Skin of body (tissue), 1 donor: ENCODE measurements at regions not wholly inside any gene's neighbourhood (a gene's known extent, or its start where the extent isn't known, plus 50 kb on each side); places are given as distances from the start of the nearest gene placed in this dataset.
"Not testable (repeated sequence)": the region's sequence is repeated elsewhere in the genome, so short reads cannot be mapped to it uniquely, and the experiment has no call there.

Source experiments
- DNase-seq: peaks from one replicate; lab custom pipeline; 2025; lab: John Stamatoyannopoulos, UW

- DNase-seq = no peak
Observed at GRCh38 chr2:237195396-237196120, 109.9 kb downstream of the COPS8 start.

GRCh38 chr2:237196409-237196808 is 110.7 kb downstream of the COPS8 start:
- no peak for DNase-seq

GRCh38 chr2:237196866-237197618 is 111.4 kb downstream of the COPS8 start:
- no peak for DNase-seq

GRCh38 chr2:237198164-237198855 is 112.6 kb downstream of the COPS8 start:
- peak; percentile 21 for DNase-seq

- no peak for DNase-seq
Observed at GRCh38 chr2:237199082-237199481, 113.4 kb downstream of the COPS8 start.

DNA sequence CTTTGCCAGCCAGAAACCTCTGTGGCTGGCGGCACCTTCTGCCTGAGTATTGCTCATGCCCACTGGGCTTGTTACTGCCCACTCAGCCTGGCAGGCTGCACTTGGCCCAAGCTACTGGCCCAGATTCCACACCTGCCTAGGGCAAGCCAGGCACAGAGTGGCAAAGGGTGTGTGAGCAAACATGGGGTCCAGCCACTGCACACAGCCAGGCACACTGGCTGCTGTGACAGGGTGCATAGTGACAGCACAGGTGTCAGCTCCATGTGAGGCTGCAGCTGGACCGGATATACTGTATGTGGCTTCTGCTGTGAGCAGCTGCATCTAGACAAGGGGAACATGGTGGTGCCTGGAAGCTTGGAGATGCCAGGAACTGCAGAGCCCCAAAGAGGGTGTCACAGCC is 113.9 kb downstream of the COPS8 start:
- DNase-seq = no peak

DNA sequence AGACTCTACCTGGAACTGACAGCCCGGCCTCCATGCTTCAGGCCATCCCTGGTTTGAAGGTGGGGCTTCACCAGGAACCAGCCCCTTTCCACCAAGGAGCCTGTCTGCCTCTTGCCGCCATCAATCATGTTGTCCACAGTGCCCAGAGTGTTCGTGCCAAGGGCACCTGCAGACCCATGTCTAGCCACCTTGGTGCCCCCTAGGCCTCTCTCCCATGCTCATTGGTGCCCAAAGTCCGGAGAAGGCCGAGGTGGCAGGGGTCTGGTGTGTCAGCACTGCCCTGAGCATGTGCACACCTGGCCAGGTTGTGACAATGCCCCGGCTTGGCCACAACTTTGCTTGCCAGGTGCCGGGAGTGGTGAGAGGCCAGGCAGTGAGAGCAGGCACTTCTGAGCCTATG is 114.8 kb downstream of the COPS8 start:
- DNase-seq = no peak

DNA sequence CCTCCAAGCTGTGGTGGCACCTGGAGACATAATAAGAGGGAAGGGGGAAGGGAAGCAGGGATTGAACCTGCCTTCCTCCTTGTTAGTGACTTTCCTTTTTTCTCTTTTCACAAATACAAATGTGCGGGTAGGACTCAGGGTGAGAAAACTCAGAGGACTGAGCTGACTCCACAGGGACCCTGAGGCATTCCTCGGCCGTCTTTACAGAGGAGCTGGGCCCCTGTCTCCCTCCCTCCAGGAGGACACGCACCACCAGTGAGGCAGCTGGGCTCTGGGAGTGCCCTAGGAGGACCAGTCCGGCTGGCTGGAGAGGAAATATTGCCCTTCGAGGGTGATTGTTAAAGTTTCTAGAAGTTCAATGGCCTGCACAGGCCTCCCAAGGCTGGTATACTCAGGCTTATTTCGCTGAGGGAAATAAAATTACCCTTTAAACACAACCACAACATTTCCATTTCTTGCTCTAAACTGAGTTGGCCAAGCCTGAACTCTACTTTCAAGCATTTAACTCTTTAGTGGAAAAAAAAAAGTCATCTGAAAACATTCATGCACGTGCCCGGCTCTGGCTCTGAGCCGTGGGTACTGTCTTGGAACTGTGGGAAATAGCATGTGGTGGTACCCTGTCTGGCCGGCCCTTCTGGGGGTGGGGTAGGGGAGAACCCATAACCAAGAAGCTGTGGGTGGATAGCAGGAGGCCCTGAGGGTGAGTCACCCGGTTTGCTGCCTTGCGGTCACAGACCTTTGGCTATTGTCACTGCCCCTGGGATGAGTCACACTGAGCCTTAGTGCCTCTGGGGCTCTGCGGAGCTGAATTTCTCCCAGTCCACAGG is 116.0 kb downstream of the COPS8 start:
- no peak for DNase-seq

- DNase-seq = no peak
Observed at GRCh38 chr2:237202288-237203030, 116.8 kb downstream of the COPS8 start.

DNA sequence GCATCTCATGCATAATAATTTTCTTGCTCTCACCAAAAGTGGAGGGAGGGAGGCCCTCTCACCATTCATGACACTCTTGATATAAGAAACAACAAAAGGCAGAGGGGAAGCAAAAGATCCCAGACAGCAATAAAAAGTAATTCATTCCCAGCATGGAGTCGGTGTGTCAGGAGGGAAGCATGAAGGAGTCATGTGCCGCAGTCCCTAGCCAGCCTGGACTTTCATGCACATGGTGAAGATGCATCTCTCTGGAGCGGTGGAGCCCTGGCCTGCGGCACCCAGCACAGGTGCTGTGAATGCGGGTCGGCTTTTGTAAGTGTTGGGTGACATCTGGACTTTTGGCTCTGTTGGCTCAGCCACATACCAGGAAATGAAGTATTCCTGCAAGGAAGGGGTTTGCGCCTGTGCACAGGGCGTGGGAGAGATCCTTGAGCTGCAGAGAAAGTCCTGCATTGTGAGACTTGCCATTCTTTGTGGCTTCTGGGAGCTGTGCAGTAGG is 119.4 kb downstream of the COPS8 start:
- no peak for DNase-seq

DNA sequence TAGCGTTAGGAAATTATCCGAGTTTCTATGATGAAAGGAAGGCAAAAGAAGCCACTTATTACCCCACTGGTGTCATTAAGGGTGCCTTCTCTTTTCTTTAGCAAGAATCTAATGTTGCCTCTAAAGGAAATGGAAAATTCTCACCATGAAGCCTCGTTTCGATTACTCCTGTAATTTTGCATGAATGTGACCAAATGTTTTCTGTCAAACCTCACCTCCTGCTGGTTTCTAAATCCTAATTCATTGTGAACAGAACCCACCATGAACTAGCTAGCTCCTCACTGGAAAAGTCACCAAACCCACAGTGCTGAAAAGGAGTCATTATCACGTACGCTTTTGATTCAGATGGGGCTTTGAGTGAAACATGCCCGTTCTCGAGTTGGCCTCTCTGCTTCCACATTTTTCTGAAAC is 119.9 kb downstream of the COPS8 start:
- DNase-seq = no peak

GRCh38 chr2:237207646-237208045 is 122.0 kb downstream of the COPS8 start:
- DNase-seq = peak; percentile 47

DNA sequence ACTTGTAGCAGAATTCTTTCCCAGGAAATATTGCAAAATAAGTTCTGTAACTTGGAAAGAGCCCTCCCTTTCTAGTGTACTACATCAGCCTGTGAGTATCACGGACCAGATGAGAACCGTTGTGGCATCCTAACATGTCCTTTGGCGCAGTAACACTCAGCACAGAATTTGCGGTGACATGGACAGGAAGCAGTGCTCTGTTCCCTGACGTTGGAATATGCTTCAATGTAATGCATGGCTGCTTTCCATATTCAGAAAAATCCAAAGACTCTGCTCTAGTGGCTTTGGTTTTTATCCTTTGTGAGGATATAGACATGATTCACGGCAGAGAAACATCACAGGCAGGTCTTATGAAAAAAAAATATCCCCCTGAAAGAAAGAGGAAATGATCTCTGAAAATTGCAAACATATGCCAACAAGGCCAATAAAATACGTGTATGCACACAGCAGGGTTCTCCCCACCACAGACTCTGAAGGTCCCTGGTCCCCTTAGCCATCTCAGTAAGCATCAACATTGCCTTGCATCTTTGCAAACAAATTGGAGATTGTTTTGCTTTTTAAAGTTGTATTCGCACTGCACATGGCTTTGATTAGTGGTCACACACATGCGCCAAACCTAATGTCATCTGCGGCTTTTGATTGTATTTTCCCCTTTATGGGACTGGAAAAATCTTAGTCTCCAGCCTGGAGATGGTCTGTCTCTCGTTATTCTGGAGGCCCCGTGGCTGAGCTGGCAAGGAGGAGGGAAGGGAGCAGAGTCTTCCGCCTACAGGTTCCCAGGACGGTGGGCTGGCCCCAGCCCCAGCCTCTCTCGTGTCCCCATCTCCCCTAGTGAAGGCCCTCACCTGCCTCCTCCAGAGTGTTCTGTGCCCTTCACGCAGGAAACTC is 122.9 kb downstream of the COPS8 start:
- DNase-seq = peak; percentile 91

DNA sequence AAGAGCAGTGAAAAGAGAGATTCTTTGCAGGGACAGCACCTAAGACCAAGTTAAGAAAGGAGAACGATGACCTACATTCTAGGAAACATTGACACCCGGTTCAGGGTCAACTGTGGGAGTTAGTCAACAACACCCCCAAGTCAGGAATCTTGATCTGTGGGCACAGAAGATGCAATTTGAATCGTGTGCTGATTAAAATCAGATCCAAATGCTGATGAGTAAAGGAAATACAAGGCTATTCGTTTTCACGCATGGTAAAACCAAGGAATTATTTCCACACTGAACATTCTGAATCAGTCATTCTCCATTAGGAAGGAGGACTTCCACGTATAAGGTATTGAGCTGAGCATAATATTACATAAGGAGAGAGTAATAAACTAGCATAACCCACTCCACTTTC is 124.2 kb downstream of the COPS8 start:
- no peak for DNase-seq

GRCh38 chr2:237210297-237210696 is 124.6 kb downstream of the COPS8 start:
- DNase-seq = no peak

DNA sequence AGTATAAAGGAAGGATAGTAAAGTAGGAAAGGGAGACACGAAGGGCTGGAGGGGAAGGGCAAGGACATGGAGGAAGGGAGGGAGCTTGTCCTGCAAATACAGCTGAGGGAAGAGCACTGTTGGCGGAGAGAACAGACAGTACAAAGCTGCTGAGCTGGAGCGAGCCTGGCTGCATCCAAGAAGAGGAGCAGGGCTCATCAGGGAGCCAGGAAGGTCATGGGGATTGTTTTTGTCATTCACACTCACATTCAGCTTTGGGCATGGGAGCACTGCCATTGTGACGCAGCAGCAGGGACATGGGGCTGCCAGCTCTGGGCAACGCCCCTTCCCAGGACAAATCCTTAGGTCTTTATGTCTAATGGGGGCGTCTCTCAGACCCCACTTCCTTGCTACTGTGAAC is 125.1 kb downstream of the COPS8 start:
- no peak for DNase-seq

DNA sequence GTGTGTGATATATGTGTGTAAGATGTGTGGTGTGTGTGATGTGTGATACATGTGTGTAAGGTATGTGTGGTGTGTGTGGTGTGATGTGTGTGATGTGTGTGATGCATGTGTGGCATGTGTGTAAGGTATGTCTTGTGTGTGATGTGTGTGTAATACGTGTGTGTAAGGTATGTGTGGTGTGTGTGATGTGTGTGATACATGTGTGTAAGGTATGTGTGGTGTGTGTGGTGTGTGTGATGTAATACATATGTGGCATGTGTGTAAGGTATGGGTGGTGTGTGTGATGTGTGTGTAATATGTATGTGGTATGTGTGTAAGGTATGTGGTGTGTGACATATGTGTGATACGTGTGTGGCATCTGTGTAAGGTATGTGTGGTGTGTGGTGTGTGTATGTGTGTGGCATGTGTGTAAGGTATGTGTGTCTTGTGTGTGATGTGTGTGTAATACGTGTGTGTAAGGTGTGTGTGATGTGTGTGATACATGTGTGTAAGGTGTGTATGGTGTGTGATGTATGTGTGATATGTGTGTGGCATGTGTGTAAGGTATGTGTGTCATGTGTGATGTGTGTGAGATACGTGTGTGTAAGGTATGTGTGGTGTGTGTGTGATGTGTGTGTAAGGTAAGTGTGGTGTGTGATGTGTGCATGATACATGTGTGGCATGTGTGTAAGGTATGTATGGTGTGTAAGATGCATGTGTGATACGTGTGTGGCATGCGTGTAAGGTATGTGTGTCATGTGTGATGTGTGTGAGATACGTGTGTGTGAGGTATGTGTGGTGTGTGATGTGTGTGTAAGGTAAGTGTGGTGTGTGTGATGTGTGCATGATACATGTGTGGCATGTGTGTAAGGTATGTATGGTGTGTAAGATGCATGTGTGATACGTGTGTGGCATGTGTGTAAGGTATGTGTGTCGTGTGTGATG is 126.9 kb downstream of the COPS8 start:
- not testable (repeated sequence) for DNase-seq

- DNase-seq = peak; percentile 83
Observed at GRCh38 chr2:237213315-237214022, 127.8 kb downstream of the COPS8 start.
